PC-3 (cell line): ENCODE measurements at regions not wholly inside any gene's neighbourhood (a gene's known extent, or its start where the extent isn't known, plus 50 kb on each side); places are given as distances from the start of the nearest gene placed in this dataset.

Source experiments
- ATAC-seq: fragments of 200-7000 bp; cut with Tn5 transposase; 2 replicates; pipeline ENCODE4 v1.9.1; 2020; ENCODE audit warnings: mild to moderate bottlenecking, moderate library complexity
- BruUV-seq: library from RNA; stranded (reverse); fragments of 400-500 nt; replicated peaks from 2 replicates; lab custom pipeline; 2021; lab: Mats Ljungman, UMichigan
- CTCF ChIA-PET: fragments of 300-600 bp; sonication (Branson Sonifier 250); formaldehyde crosslinking; loops from one replicate; lab custom pipeline; 2022; ENCODE audit warnings: antibody characterized with exemption; lab: Charles Lee
- POLR2A ChIA-PET: fragments of 300-600 bp; sonication (Branson Sonifier 250); formaldehyde crosslinking; loops from one replicate; lab custom pipeline; 2022; ENCODE audit warnings: antibody characterized with exemption; ENCODE audit not compliant: unreplicated experiment; lab: Charles Lee
- DNase-seq: peaks from one replicate; pipeline ENCODE4 v3.0.0-alpha.2; 2015
- H2AFZ ChIP-seq: fragments of 300-600 bp; sonication (generic); 2 replicates; pipeline ENCODE4 v1.6.0; 2016; ENCODE audit warnings: antibody characterized with exemption, low read length
- H3F3A ChIP-seq: fragments of 300-600 bp; sonication (generic); one replicate; pipeline ENCODE4 v1.6.0; 2017; ENCODE audit warnings: antibody characterized with exemption, low read length, control low read depth, mild to moderate bottlenecking; ENCODE audit not compliant: unreplicated experiment
- H3K27ac ChIP-seq: fragments of 300-600 bp; sonication (generic); 2 replicates; pipeline ENCODE4 v1.5.1; 2016; ENCODE audit warnings: mild to moderate bottlenecking, low read length
- H3K27me3 ChIP-seq: fragments of 300-600 bp; sonication (generic); 2 replicates; pipeline ENCODE4 v1.6.1; 2016; ENCODE audit warnings: low read length, mixed read lengths
- H3K36me3 ChIP-seq: fragments of 300-600 bp; sonication (generic); 2 replicates; pipeline ENCODE4 v1.6.1; 2016; ENCODE audit warnings: low read depth, mixed run types, low read length, mixed read lengths
- H3K4me1 ChIP-seq: fragments of 300-600 bp; sonication (generic); 2 replicates; pipeline ENCODE4 v1.5.1; 2016; ENCODE audit warnings: low read length; ENCODE audit not compliant: insufficient read depth
- H3K4me2 ChIP-seq: fragments of 300-600 bp; sonication (generic); 2 replicates; pipeline ENCODE4 v1.6.0; 2016; ENCODE audit warnings: low read length
- H3K4me3 ChIP-seq: fragments of 300-600 bp; sonication (generic); 2 replicates; pipeline ENCODE4 v1.5.1; 2016; ENCODE audit warnings: mild to moderate bottlenecking, low read length, mixed read lengths
- H3K79me2 ChIP-seq: fragments of 300-600 bp; sonication (generic); 2 replicates; pipeline ENCODE4 v1.6.1; 2017; ENCODE audit warnings: low read length, mixed read lengths
- H3K9ac ChIP-seq: fragments of 300-600 bp; sonication (generic); 2 replicates; pipeline ENCODE4 v1.6.0; 2016; ENCODE audit warnings: mild to moderate bottlenecking, low read length
- H3K9me2 ChIP-seq: fragments of 300-600 bp; sonication (generic); replicated peaks from 2 replicates; pipeline ENCODE4 v1.6.1; 2016; ENCODE audit warnings: mixed run types, low read length, mixed read lengths
- H3K9me3 ChIP-seq: fragments of 300-600 bp; sonication (generic); 2 replicates; pipeline ENCODE4 v1.6.1; 2016; ENCODE audit warnings: low read length, mixed read lengths
- H4K20me1 ChIP-seq: fragments of 300-600 bp; sonication (generic); 2 replicates; pipeline ENCODE4 v1.6.1; 2016; ENCODE audit warnings: low read length, mixed read lengths
- EZH2 ChIP-seq: fragments of 300-600 bp; sonication (generic); IDR thresholded peaks from one replicate; pipeline ENCODE4 v1.6.1; 2017; ENCODE audit warnings: antibody characterized with exemption, mild to moderate bottlenecking, low read length; ENCODE audit not compliant: unreplicated experiment
- EZH2phosphoT487 ChIP-seq: fragments of 300-600 bp; sonication (generic); IDR thresholded peaks from 2 replicates; pipeline ENCODE4 v1.6.1; 2018; ENCODE audit warnings: mild to moderate bottlenecking, antibody characterized with exemption, low read length, borderline replicate concordance
- intact Hi-C: fragments of 100-400 bp; cut with micrococcal nuclease; formaldehyde crosslinking; loops from 2 replicates; pipeline ENCODE4 v1.9.0; 2023
- TF ChIP-seq, protein P1 (sequence below): fragments of 300-600 bp; sonication (generic); conservative IDR thresholded peaks from 2 replicates; pipeline ENCODE4 v1.5.1; 2017; ENCODE audit warnings: antibody characterized with exemption, low read depth, mild to moderate bottlenecking, low read length

DNA sequence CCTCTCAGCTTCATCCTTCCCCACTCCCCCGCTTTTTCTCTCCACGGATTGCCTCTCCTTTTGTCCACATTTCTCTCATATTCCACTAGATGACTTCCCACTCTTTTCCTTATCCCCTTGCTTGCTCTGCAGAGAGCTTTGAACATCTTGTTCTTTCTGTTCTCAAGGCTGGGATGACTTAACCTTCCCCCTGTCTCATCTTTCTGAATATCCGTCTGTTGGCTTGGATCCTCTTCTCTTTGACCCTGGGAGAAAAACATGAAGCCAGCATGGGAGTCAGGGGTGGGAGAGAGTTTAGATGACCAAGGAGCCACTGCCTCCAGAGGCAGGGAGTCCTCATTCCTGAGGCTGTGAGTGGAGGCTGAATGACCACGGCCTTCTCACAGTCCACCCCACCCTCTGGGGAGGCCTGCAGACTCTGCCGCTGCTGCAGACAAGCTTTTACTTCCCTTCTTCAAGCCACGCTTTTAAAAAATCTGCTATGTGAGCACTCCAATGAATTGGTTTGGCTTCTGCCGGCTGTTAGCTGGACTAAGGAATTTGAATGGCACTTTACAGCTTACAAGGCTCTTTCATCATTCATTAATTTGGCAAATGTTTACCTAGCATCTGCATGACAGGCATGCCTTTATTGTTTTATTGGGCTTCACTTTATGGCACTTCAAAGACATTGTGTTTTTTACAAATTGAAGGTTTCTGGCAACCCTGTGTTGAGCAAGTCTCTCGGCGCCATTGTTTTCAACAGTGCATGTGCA is 111.6 kb upstream of the SLC6A6 start:
- BruUV-seq = no TSS peak
- Histone ChIP-seq H3K36me3 (no peaks in the 10 kb centered on the region), H3K27me3 (peaks cover 14% of the 10 kb centered on the region; the same call in 1 of the 2 replicates)

DNA sequence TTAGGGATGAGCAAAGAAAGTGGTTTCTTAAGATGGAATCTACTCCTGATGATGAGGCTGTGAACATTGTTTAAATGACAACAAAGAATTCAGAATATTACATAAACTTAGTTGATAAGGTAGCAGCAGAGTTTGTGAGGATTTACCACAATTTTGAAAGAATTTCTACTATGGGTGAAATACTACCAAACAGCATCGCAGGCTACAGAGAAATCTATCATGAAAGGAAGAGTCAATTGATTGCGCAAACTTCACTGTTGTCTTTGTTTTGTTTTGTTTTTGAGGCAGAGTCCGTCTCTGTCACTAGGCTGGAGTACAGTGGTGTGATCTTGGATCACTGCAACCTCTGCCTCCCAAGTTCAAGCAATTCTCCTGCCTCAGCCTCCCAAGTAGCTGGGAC is 107.4 kb upstream of the SLC6A6 start:
- Histone ChIP-seq H3K4me3 (no peak overlapping the region), H3K27me3 (peaks cover 14% of the 10 kb centered on the region; the same call in 1 of the 2 replicates), H3K9me3 (no peaks in the 10 kb centered on the region), H2AFZ (no peak overlapping the region), H3K9ac (no peak overlapping the region), H3K36me3 (no peaks in the 10 kb centered on the region), H3K4me2 (no peak overlapping the region), H3F3A (no peaks in the 10 kb centered on the region), H3K79me2 (no peaks in the 10 kb centered on the region), H3K9me2 (no peaks in the 10 kb centered on the region), H3K27ac (no peak overlapping the region), H4K20me1 (no peaks in the 10 kb centered on the region), H3K4me1 (0 out of 2 replicates have a peak, but pooled peaks cover 7% of the 10 kb centered on the region)
- TF ChIP-seq EZH2 (no peak), EZH2phosphoT487 (no peak)
- TF ChIP-seq, protein P1, sequence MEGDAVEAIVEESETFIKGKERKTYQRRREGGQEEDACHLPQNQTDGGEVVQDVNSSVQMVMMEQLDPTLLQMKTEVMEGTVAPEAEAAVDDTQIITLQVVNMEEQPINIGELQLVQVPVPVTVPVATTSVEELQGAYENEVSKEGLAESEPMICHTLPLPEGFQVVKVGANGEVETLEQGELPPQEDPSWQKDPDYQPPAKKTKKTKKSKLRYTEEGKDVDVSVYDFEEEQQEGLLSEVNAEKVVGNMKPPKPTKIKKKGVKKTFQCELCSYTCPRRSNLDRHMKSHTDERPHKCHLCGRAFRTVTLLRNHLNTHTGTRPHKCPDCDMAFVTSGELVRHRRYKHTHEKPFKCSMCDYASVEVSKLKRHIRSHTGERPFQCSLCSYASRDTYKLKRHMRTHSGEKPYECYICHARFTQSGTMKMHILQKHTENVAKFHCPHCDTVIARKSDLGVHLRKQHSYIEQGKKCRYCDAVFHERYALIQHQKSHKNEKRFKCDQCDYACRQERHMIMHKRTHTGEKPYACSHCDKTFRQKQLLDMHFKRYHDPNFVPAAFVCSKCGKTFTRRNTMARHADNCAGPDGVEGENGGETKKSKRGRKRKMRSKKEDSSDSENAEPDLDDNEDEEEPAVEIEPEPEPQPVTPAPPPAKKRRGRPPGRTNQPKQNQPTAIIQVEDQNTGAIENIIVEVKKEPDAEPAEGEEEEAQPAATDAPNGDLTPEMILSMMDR = no peak
- DNase-seq (no peak), ATAC-seq (no peak)
- ChIA-PET CTCF (no interaction called here), POLR2A (interaction anchor here (0.7 kb wide), 1 partner anchor 74 kb away, joined by 3 read pairs; no protein-coding TSS in a partner anchor)
- no TSS peak for BruUV-seq
- intact Hi-C loops = no loop called here

More for the DNA sequence above, 111.6 kb upstream of the SLC6A6 start:
- H3K79me2 ChIP-seq = no peaks in the 10 kb centered on the region
- H3F3A ChIP-seq = no peaks in the 10 kb centered on the region
- no peak overlapping the region for H3K4me3 ChIP-seq
- H2AFZ ChIP-seq = no peak overlapping the region
- no peaks in the 10 kb centered on the region for H4K20me1 ChIP-seq
- intact Hi-C loops = no loop called here
- TF ChIP-seq, protein P1 = no peak
- TF ChIP-seq EZH2phosphoT487 = no peak
- no peak for TF ChIP-seq EZH2
- DNase-seq (no peak), ATAC-seq (no peak)
- CTCF ChIA-PET = no interaction called here
- H3K9ac ChIP-seq = no peak overlapping the region
- H3K27ac ChIP-seq = no peak overlapping the region
- no peaks in the 10 kb centered on the region for H3K9me2 ChIP-seq
- no peak overlapping the region for H3K4me2 ChIP-seq
- POLR2A ChIA-PET = no interaction called here
- H3K4me1 ChIP-seq = 0 out of 2 replicates have a peak, but pooled peaks cover 4% of the 10 kb centered on the region
- H3K9me3 ChIP-seq = no peaks in the 10 kb centered on the region

DNA sequence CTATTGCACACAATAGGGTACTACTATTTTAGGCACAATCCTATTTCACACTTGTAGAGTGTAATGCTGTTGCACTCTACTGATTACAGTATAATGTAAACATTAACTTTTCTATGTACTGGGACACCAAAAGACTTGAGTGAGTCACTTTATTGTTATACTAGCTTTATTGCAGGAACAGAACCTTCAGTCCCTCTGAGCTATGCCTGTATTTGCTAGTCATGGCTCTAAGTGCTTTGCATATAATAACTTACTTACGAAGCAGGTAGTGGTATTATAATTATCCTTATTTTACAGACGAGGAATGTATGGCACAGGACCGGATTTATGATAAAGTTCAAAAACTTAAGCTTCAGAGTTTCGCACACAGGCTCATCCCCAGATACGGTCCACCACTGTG is 106.6 kb upstream of the SLC6A6 start:
- Histone ChIP-seq H3K4me1 (0 out of 2 replicates have a peak, but pooled peaks cover 7% of the 10 kb centered on the region), H3K4me3 (no peak overlapping the region), H4K20me1 (no peaks in the 10 kb centered on the region), H3K9me3 (no peaks in the 10 kb centered on the region), H3K79me2 (no peaks in the 10 kb centered on the region), H3K9ac (no peak overlapping the region), H3K27me3 (peaks cover 11% of the 10 kb centered on the region; the same call in 1 of the 2 replicates), H3K36me3 (no peaks in the 10 kb centered on the region), H3K9me2 (no peaks in the 10 kb centered on the region), H3K27ac (no peak overlapping the region), H3K4me2 (no peak overlapping the region), H2AFZ (no peak overlapping the region), H3F3A (no peaks in the 10 kb centered on the region)
- ATAC-seq = peak; percentile 95
- ChIA-PET POLR2A (interaction anchor here (0.7 kb wide), 1 partner anchor 73 kb away, joined by 3 read pairs; no protein-coding TSS in a partner anchor), CTCF (interaction anchor here (0.5 to 0.7 kb wide), 2 partner anchors 63 to 699 kb away, joined by 3 to 4 read pairs; no protein-coding TSS in a partner anchor)
- DNase-seq = peak; percentile 49
- TF ChIP-seq EZH2 (no peak), EZH2phosphoT487 (no peak)
- TF ChIP-seq, protein P1 = no peak
- intact Hi-C loops = no loop called here
- BruUV-seq = no TSS peak
